HG03097 (cell line): ENCODE measurements at regions not wholly inside any gene's neighbourhood (a gene's known extent, or its start where the extent isn't known, plus 50 kb on each side); places are given as distances from the start of the nearest gene placed in this dataset.
"Not testable (repeated sequence)": the region's sequence is repeated elsewhere in the genome, so short reads cannot be mapped to it uniquely, and the experiment has no call there.

Experiments used
- ATAC-seq: cut with Tn5 transposase; IDR thresholded peaks from one replicate; pipeline ENCODE4 v1.9.1; 2021; ENCODE audit not compliant: unreplicated experiment, low FRiP score

DNA sequence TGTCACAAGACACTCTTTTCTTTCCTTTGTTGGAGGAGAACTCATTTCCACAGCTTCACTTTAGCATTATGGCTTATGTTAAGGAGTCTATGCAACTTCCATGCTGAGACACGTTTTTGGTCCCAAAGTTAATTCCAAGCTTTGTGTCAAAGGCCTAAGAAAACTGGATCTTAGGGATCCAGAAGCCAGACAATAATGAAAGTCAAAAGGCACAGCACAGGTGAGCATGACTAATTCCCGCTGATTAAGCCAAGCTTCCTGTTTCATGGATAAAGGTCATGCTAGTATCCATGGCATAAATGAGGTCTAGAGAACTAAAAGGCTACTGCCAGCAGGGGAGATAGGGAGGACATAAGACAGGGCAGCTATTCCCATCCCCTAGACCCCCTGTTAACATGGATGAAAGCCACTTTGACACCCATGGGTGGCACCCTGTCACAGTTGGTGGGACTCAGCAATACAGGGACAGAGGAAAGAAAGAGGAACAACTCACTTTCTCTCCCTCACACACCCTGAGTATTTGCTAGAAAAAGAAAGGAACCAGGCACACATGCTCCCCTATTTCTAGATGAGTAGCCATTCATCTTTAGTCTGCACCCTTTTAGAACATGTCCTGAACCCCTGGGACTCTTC is 438.1 kb upstream of the CDH9 start:
- no peak for ATAC-seq

DNA sequence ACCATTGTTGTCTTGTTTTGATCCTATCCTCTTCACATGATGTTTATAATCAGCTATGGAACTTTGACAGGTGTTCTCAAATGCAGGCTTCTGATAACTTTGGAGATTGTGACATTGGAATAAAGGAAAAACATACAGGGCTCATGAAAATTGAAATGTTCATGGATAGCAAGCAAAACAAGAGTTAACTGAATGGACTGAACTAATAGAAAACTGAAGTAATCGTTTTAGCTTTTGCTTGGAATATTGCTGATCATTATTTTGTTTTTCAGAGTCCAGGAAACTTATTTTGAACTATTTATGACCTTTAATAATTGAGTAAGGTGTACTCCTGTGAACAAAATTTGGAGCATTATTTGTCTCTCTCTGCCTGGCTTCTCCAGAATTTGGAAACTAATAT is 436.7 kb upstream of the CDH9 start:
- ATAC-seq = no peak

DNA sequence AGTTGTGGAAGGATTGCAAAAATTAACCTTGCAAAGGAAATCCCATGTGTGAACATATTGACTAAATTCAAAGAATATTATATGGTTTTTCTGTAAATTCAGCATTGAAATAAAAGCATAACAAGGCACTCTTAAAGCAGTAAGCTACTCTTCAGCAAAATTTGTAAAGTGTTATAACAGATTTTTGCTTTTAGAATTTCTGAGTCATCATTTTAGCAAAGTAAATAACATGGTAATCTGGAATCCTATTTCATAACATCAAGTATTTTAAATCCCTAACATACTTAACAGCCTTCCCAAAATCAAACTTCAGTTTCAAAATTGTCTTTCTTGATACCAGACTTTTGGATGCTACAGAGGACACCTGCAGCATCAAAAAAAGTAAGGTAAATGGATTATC is 436.0 kb upstream of the CDH9 start:
- no peak for ATAC-seq

DNA sequence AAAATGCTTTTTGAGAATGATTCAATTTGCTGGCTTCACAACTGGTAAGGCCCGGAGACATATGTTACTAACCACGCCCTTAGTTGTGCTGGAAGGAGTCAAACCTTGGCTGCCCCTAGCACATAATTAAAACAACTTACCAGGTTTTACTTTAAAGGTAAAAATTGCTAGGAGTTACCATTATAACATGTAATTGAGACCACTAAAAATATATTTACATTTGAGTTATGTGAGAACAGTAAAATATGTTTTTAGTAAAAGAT is 435.6 kb upstream of the CDH9 start:
- ATAC-seq = no peak

DNA sequence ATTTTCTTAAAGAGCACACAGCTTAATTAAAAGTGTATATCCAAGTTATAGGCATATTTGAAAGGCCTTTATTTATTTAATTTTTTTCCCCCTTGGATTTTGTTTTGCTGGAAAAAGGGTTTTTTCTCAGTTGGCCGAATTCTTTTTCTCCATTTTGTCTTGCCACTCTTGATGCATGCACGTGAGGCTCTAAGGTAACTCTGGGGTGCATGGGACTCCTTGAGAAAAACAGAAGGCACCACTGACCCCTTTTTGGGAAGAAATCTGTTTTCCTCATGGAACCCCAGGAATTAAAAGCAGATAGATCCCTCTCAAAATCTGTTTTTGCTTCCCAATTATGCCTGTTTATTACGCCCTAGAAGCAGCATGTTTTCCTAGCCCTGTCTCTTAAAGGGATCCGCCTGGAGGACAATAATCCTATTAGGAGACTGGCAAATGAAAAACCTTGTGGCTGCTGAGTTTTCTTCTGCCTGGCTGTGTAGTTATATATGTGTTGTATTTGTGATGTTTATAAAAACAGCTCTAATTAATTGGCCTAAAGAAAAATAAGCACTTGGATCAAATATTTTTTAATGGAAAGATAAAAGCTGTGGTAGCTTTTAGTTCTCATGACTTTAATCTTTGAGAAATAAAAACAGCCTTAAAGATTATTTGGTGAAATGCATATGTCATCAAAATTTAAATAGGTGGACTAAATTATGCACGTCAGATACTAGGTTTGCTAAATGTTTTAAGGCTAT is 435.1 kb upstream of the CDH9 start:
- no peak for ATAC-seq

DNA sequence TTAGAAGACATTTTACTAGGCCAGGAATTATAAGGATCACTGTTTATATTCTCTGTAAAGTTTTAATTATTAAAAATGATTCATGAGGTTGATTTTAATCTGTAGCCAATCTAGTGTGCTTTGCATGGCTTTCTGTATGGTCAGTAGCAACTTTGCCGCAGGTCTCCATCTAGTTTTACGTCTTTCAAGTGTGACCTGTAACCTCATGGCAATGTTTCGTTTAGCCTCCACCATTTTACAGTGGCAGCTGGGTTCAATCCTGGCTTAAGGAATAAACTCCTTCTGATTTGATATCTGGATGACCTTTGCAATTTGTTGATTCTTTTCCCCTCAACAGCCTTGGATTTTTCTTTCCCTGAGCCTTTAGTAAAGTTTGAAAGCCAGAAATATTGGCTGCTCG is 434.5 kb upstream of the CDH9 start:
- ATAC-seq = no peak

DNA sequence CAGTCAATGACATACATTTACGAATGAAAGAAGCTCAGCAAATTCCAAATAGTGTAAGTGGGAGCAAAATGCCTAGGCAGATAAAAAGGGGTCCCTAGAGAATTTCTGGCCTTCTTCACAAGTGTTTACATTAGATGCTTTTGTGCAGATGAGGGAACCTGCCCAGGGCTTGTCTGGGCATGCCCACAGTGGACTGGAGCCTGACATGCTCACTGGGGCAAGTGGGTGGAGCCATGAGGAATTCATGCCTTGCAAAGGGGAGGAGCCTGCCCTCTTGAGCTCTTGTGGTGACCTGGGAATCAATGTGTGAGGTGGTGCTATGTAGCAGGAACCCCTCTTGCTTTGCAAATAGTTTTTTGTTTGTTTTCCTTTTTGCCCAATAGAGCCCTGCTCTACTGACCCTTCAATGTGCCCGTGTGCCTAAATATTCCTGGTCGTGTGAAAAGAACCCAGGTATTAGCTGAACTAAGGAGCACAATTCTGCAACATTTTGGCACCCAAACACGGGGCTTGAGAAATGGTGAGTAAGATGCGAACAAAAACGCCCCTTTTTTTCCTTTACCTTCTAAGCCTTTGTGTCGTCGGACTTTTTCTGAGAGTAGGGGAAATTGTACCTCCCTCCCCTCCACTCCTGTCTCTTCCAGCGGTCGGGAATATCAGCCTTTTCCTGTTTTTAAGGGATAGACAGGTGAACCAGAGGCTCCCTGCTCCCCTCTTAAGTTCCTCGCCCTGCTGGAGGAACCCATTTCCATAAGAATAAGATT is 433.8 kb upstream of the CDH9 start:
- ATAC-seq = no peak

DNA sequence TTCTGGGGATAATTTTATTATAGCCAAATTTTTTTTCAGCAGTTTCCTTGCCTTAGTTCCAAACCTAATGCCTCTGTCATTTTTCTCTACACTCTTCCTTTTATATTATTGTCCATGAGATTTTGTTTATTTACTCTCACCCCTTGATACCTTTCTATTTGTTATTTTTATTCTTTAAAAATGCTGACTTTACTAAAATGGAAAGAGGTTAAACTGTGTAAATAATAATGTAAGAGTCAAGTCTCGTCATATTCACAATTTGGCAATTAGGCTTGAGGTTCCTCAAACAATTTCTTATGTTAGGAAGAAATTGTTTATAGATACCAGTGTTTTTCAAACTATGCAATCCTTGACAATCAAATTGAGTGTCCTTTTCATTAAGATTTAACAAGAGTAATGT is 428.6 kb upstream of the CDH9 start:
- no peak for ATAC-seq

DNA sequence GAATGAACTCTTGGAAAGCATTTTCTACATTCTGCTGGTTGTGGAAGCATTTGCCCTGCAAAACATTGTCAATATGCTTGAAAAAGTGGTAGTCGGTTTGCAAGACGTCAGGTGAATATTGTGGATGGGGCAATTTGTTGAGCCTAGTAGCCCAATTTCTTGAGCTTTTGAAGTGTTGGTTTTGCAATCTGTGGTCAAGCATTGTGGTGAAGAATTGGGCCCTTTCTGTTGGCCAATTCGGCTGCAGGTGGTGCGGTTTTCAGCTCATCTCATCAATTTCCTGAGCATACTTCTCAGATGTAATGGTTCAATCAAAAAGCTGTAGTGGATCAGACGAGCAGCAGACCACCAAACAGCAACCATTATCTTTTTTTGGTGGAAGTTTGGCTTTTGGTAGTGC is 426.8 kb upstream of the CDH9 start:
- no peak for ATAC-seq

DNA sequence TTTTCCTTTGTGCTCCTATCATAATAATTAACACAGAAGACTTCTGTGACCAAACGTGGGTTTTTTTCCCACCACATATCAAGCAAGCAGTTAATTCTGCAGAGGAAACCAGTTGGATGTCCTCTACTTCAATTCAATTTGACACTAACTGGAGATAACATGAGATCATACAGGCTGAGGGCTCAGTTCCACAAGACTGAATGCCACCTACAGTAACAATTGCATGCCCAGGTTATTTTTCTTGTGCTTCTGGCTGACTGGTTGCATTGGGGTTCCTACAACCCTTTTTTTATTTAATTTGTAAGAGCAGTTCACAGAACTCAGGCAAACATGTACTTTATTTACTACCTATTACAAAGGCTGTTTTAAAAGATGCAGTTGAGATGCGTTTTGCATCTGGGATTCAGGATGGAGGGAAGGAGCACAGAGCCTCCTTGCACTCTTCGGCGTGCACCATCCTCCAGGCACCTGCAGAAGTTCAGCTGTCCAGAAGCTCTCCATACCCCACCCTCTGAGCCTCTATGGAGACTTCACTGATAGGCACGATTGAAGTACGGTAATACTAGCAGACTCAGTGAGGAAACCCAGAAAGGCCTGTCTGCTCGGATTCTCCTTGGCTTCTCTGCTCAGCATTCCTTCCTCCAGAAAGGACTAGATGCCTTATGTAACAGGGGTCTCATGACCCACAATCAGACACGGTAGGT is 425.2 kb upstream of the CDH9 start:
- no peak for ATAC-seq

DNA sequence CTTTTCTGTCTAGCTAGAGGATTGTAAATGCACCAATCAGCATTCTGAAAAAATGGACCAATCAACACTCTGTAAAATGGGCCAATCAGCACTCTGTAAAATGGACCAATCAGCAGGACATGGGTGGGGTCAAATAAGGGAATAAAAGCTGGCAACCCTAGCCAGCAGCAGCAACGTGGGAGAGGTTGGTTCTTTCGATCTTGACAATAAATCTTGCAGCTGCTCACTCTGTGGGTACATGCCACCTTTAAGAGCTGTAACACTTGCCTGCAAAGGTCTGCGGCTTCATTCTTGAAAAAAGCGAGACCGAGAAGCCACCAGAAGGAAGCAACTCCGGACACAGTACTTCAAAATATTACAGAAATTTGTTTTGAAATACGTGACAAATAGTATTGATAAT is 424.6 kb upstream of the CDH9 start:
- no peak for ATAC-seq

DNA sequence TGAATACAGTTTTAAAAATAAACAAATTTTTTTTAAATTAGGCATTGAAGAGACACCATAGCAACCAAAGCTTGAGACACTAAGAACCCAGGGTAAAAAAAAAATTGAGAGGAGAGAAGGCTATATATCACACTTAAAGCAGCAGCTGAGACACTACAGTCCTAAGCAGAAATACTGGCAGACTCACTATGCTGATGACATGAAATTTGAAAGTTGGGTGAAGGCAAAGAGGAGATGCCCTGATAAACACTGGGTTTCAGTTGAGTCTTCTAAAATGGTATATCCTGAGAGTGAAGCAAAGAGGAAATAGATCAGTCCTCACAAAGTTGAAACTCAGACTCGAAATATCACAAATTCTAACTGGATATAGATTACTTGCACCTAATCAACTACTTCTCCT is 419.9 kb upstream of the CDH9 start:
- ATAC-seq = no peak

DNA sequence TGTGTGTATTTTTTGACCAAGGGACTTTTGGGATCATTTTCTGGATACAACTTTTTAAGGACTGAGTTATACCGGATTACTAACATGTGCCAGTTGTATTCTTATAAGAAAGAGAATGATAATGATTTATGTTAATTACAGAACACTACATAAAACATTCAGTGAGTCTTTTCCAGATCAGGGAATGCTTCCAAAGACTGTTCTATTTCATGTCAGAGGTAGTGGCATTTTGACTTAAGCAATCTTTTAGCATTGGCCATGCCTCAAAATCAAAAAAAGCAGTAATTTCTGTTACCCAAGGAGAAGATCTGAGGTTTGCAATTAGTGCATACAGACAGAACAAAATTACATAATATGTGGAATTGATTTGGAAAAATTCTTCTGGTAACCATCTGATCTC is 413.0 kb upstream of the CDH9 start:
- no peak for ATAC-seq

DNA sequence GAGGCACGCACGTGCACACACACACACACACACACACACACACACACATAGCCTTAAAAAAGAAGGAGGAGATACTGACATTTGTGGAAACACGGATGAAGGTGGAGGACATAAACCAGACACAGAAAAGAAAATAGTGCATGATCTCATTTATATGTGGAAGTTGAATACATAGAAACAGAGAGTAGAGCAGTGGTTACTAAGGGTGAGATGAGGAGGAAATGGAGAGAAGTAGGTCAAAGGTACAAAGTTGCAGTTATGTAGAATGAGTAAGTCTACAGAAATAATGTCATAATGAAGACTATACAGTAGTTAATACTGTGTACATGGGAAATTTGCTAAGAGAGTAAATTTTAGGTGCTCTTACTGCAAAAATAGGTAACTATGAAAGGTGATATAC is 412.2 kb upstream of the CDH9 start:
- ATAC-seq = no peak

DNA sequence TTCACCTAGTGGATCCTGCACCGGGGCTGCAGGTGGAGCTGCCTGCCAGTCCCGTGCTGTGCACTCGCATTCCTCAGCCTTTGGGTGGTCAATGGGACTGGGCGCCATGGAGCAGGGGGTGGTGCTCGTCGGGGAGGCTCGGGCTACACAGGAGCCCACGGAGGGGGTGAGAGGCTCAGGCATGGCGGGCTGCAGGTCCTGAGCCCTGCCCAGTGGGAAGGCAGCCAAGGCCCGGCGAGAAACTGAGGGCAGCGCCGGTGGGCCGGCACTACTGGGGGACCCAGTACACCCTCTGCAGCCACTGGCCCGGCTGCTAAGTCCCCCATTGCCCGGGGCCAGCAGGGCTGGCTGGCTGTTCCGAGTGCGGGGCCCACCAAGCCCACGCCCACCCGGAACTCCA is 401.0 kb upstream of the CDH9 start:
- ATAC-seq = not testable (repeated sequence)

DNA sequence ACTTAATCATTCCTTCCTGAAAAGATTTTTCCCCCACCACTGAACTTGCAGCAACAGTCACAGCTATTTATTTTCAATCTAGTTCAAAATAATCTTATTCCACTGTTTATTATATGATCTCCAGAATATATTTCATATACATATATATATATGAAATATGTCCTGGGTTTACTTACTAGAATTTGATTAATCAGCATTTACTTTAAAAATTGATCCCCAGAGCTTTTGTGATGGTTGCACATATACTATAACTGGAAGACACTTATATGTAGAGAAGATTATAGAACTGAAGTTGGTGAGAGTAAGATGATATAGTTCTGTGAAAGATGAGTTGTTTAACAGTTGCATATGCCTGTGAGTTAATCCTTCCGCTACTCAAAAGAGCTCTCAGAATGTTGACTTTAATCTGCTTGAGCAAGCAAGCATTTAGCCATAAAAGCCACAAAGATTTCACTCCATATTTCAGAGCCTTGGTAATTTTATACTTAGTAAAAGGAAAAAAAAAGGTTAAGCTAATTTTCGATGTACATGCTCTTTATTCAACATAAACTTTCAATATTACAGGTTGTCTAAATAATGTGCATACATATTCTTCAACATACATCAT is 399.3 kb upstream of the CDH9 start:
- no peak for ATAC-seq

DNA sequence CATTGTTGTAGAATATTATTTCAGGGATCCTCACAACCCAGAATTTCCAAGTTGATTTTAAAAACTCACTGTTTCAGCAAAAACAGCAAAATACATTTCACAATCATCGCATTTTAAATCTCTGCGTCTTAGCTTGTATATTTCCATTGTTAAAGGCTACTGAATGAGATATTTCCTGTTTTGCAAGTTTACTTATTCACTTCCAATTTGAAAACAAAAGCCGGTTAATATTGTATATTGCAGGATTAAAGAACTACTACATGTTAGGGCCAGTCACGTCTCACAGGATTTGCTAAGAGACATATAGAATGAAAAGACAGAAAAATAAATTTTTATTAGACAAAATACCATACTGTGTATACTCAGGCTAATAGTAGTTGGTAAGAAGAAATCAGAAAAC is 395.9 kb upstream of the CDH9 start:
- no peak for ATAC-seq

DNA sequence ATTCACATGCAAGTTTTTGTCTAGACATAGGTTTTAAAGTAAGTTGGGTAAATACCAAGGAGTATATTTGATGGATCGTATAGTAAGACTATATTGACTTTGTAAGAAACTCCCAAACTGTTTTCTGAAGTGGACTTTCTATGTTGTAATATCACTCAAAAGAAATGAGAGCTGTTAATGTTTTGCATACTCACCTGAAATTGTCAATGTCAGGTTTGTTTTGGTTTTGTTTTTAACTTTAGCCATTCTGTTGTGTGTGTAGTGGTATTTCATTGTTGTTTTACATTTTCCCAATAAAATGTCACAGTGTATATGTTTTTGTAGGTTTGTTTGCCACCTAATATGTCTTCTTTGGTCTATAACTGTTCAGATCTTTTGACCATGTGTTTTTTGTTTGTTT is 375.7 kb upstream of the CDH9 start:
- ATAC-seq = no peak

DNA sequence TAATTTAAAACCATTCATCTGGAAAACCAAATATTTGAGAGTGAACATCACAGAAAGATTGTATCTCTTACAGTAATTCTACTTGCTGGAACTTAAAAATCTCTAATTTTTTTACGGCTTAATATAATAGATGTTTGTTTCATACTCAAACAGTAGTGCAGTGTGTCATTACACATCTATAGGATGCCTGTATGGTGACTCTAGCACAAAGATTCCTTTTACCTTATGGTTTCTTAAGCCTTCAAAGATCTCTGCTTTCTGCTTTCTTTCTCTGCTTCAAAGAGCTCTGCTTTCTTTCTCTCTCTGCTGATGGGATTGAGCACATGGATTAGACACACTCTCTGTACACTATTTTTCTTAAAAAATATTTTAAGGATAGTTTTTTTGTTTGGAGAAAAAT is 374.0 kb upstream of the CDH9 start:
- ATAC-seq = no peak

DNA sequence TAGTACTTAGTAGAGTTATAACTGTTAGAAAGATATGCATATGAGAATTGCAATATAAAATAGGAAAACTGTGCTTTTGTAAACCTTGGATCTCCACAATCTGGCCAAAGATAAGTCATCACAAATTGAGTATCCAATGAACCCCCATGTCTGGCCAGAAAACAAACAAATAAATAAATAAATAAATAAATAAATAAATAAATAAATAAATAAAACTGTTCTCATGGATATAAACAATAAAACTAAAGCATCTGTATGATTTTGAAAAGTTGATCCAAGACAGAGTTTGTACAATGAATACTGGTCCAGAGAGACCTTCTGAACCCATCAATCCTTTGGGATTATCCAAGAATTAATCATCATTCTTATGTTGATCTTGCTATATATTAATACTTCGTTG is 367.6 kb upstream of the CDH9 start:
- ATAC-seq = no peak

DNA sequence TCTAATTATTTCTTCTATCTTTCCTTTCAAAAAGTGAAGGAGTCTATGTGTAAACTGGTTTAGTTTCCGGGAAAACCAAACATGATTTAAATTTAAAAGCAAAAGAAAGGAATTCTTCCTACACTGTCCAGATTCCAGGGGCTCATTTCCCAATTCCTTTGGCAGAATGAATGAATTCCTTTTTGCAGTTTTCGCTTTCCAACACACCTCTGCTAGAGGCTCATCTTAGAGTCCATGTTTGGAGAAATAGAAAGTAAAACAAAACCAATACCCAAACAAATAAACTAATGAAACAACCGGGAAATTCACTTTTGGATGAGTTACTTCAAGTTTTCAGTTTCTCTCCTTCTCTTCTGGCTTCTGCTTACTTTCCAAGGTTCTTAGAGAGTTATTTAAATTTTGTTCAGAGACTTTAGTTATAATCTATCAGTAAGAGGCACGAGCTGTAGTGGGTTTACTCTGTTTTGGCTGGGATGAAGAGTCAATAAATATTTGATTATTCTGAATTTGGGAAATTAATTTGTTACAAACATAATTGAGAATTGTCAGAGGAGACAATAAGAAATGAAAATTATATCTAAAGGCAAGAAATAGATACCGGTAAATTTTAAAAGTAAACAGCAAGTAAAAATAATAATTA is 365.0 kb upstream of the CDH9 start:
- ATAC-seq = no peak
